ENCODE measurements at regions not wholly inside any gene's neighbourhood (a gene's known extent, or its start where the extent isn't known, plus 50 kb on each side); places are given as distances from the start of the nearest gene placed in this dataset.

DNA sequence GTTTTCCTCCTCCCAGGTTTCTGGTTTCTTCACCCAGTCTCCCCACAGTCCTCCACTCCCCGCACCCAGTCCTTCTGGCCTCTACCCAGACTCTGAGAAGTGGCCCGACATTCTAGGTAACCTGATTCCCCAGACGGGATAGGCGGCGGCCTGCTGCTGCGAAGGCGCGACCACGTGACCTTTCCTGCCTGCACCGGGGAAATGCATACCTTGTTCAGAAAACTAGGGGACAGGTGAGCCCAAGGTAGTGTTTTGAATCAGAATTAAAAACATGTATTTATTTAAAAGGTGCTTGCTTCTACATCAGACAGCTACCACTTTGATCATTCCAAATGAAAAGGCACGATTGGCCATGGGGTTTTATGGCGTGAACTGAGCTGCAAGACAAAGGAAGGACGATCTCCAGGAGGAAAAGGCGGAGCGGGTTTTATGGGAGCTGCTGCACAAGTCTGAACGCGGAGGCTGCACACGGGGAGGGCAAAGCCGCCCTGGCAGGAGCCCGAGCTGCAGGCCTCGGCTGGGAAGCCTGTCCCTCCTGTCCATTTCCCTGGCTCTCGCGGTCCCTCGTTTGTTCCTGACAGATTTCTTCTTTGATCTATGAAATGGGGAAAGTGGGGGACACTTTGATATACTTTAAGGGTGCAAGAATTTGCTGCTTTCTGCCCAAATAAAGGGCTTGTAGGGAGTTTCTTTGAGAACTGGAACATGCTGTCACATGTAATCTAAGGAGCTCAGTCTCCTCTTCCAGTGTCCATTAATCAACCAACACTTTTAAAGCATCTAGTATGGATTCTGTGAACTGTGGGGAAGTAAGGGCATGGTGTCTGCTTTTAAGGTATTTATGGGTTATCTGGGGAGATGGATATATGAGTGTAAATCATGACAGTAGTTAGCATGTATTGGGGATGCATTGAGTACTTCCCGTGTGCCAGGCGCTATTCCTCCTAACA is 150.9 kb downstream of the SPRY1 start:
- no peak for TF ChIP-seq EZH2 (IDR thresholded peaks at IDR 0.05; ENCODE audit: borderline replicate concordance, insufficient read depth, low read depth, low read length, poor library complexity, severe bottlenecking)
- TF ChIP-seq, protein P1, sequence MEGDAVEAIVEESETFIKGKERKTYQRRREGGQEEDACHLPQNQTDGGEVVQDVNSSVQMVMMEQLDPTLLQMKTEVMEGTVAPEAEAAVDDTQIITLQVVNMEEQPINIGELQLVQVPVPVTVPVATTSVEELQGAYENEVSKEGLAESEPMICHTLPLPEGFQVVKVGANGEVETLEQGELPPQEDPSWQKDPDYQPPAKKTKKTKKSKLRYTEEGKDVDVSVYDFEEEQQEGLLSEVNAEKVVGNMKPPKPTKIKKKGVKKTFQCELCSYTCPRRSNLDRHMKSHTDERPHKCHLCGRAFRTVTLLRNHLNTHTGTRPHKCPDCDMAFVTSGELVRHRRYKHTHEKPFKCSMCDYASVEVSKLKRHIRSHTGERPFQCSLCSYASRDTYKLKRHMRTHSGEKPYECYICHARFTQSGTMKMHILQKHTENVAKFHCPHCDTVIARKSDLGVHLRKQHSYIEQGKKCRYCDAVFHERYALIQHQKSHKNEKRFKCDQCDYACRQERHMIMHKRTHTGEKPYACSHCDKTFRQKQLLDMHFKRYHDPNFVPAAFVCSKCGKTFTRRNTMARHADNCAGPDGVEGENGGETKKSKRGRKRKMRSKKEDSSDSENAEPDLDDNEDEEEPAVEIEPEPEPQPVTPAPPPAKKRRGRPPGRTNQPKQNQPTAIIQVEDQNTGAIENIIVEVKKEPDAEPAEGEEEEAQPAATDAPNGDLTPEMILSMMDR (IDR thresholded peaks at IDR 0.05): no peak

Measured in B cell (primary cell).